GM23338 (cell line): ENCODE measurements at regions not wholly inside any gene's neighbourhood (a gene's known extent, or its start where the extent isn't known, plus 50 kb on each side); places are given as distances from the start of the nearest gene placed in this dataset.

Experiments used
- ATAC-seq: fragments of 200-7000 bp; cut with Tn5 transposase; 3 replicates; pipeline ENCODE4 v1.9.1; 2020
- DNase-seq: peaks from one replicate; pipeline ENCODE4 v3.0.0-alpha.2; 2015; ENCODE audit warnings: low spot score
- H2AFZ ChIP-seq: fragments of 200-600 bp; sonication (generic); 2 replicates; pipeline ENCODE4 v1.8.0; 2016; ENCODE audit warnings: antibody characterized with exemption, mild to moderate bottlenecking, moderate library complexity
- H3F3A ChIP-seq: fragments of 200-600 bp; sonication (generic); replicated peaks from 2 replicates; pipeline ENCODE4 v1.8.0; 2017; ENCODE audit warnings: antibody characterized with exemption, mixed run types, low read depth
- H3K27ac ChIP-seq: fragments of 200-600 bp; sonication (generic); 2 replicates; pipeline ENCODE4 v1.6.1; 2016; ENCODE audit warnings: low read depth
- H3K27me3 ChIP-seq: fragments of 200-600 bp; sonication (generic); 2 replicates; pipeline ENCODE4 v1.8.0; 2016; ENCODE audit warnings: mild to moderate bottlenecking, mixed run types, moderate library complexity; ENCODE audit not compliant: insufficient read depth
- H3K36me3 ChIP-seq: fragments of 200-600 bp; sonication (generic); 2 replicates; pipeline ENCODE4 v1.8.0; 2016; ENCODE audit warnings: mild to moderate bottlenecking; ENCODE audit not compliant: insufficient read depth
- H3K4me1 ChIP-seq: fragments of 200-600 bp; sonication (generic); 2 replicates; pipeline ENCODE4 v1.8.0; 2016; ENCODE audit warnings: mild to moderate bottlenecking, moderate library complexity; ENCODE audit not compliant: insufficient read depth
- H3K4me2 ChIP-seq: fragments of 200-600 bp; sonication (generic); 2 replicates; pipeline ENCODE4 v1.7.1; 2017; ENCODE audit warnings: mixed run types
- H3K4me3 ChIP-seq: fragments of 200-600 bp; sonication (generic); 2 replicates; pipeline ENCODE4 v1.6.1; 2016; ENCODE audit warnings: mixed run types
- H3K79me2 ChIP-seq: fragments of 200-600 bp; sonication (generic); replicated peaks from 2 replicates; pipeline ENCODE4 v1.8.0; 2017; ENCODE audit warnings: mild to moderate bottlenecking; ENCODE audit not compliant: insufficient read depth
- H3K9me2 ChIP-seq: fragments of 200-600 bp; sonication (generic); 2 replicates; pipeline ENCODE4 v1.8.0; 2017; ENCODE audit not compliant: insufficient read depth
- H4K20me1 ChIP-seq: fragments of 200-600 bp; sonication (generic); replicated peaks from 2 replicates; pipeline ENCODE4 v1.8.0; 2017; ENCODE audit warnings: mild to moderate bottlenecking; ENCODE audit not compliant: insufficient read depth
- H3K27ac Mint-ChIP-seq: 2 replicates; pipeline ENCODE4 v1.8.0; 2020; ENCODE audit warnings: inconsistent platforms, mild to moderate bottlenecking, moderate library complexity, mixed read lengths
- H3K27me3 Mint-ChIP-seq: 3 replicates; pipeline ENCODE4 v1.8.0; 2022; ENCODE audit warnings: low read depth, mild to moderate bottlenecking, moderate library complexity, mixed read lengths, inconsistent platforms; ENCODE audit not compliant: insufficient read depth, poor library complexity
- H3K36me3 Mint-ChIP-seq: 3 replicates; pipeline ENCODE4 v1.8.0; 2021; ENCODE audit warnings: low read depth, mild to moderate bottlenecking, inconsistent platforms, moderate library complexity, mixed read lengths
- H3K4me1 Mint-ChIP-seq: 3 replicates; pipeline ENCODE4 v1.8.0; 2020; ENCODE audit warnings: mild to moderate bottlenecking, inconsistent platforms, mixed read lengths
- H3K4me3 Mint-ChIP-seq: 3 replicates; pipeline ENCODE4 v1.8.0; 2021; ENCODE audit warnings: moderate library complexity, mild to moderate bottlenecking, inconsistent platforms, mixed read lengths
- H3K9me3 Mint-ChIP-seq: 3 replicates; pipeline ENCODE4 v1.8.0; 2020; ENCODE audit warnings: moderate library complexity, mild to moderate bottlenecking, inconsistent platforms, mixed read lengths
- CREB1 ChIP-seq: fragments of 250-450 bp; sonication (Bioruptor Pico); IDR thresholded peaks from 2 replicates; pipeline ENCODE4 v1.5.0; 2020; ENCODE audit warnings: low read depth, mild to moderate bottlenecking, moderate library complexity
- JUNB ChIP-seq: IDR thresholded peaks from one replicate; pipeline ENCODE4 v1.6.1; 2016; ENCODE audit warnings: antibody characterized with exemption; ENCODE audit not compliant: unreplicated experiment
- NANOG ChIP-seq: IDR thresholded peaks from 2 replicates; pipeline ENCODE4 v1.6.1; 2016; ENCODE audit warnings: antibody characterized with exemption, borderline replicate concordance
- POLR2AphosphoS5 ChIP-seq: IDR thresholded peaks from 2 replicates; pipeline ENCODE4 v1.6.1; 2016; ENCODE audit warnings: antibody characterized with exemption, low read depth
- REST ChIP-seq: IDR thresholded peaks from one replicate; pipeline ENCODE4 v1.6.1; 2018; ENCODE audit warnings: antibody characterized with exemption; ENCODE audit not compliant: unreplicated experiment
- STAT1 ChIP-seq: IDR thresholded peaks from one replicate; pipeline ENCODE4 v1.6.1; 2016; ENCODE audit warnings: antibody characterized with exemption; ENCODE audit not compliant: unreplicated experiment
- ZNF114 ChIP-seq: fragments of 250-450 bp; sonication (Bioruptor Pico); IDR thresholded peaks from 2 replicates; pipeline ENCODE4 v1.5.0; 2020; ENCODE audit warnings: mild to moderate bottlenecking, moderate library complexity
- ZNF331 ChIP-seq: fragments of 250-450 bp; sonication (Bioruptor Pico); IDR thresholded peaks from 2 replicates; pipeline ENCODE4 v1.5.0; 2020; ENCODE audit warnings: low read depth, mild to moderate bottlenecking, moderate library complexity
- TF ChIP-seq, protein P1 (sequence below): fragments of 250-450 bp; sonication (Bioruptor Pico); IDR thresholded peaks from 2 replicates; pipeline ENCODE4 v1.5.0; 2020; ENCODE audit warnings: mild to moderate bottlenecking, moderate library complexity

GRCh38 chr22:34808618-34809017 lies 257.3 kb upstream of the ISX start (continued):
- TF ChIP-seq, protein P1, sequence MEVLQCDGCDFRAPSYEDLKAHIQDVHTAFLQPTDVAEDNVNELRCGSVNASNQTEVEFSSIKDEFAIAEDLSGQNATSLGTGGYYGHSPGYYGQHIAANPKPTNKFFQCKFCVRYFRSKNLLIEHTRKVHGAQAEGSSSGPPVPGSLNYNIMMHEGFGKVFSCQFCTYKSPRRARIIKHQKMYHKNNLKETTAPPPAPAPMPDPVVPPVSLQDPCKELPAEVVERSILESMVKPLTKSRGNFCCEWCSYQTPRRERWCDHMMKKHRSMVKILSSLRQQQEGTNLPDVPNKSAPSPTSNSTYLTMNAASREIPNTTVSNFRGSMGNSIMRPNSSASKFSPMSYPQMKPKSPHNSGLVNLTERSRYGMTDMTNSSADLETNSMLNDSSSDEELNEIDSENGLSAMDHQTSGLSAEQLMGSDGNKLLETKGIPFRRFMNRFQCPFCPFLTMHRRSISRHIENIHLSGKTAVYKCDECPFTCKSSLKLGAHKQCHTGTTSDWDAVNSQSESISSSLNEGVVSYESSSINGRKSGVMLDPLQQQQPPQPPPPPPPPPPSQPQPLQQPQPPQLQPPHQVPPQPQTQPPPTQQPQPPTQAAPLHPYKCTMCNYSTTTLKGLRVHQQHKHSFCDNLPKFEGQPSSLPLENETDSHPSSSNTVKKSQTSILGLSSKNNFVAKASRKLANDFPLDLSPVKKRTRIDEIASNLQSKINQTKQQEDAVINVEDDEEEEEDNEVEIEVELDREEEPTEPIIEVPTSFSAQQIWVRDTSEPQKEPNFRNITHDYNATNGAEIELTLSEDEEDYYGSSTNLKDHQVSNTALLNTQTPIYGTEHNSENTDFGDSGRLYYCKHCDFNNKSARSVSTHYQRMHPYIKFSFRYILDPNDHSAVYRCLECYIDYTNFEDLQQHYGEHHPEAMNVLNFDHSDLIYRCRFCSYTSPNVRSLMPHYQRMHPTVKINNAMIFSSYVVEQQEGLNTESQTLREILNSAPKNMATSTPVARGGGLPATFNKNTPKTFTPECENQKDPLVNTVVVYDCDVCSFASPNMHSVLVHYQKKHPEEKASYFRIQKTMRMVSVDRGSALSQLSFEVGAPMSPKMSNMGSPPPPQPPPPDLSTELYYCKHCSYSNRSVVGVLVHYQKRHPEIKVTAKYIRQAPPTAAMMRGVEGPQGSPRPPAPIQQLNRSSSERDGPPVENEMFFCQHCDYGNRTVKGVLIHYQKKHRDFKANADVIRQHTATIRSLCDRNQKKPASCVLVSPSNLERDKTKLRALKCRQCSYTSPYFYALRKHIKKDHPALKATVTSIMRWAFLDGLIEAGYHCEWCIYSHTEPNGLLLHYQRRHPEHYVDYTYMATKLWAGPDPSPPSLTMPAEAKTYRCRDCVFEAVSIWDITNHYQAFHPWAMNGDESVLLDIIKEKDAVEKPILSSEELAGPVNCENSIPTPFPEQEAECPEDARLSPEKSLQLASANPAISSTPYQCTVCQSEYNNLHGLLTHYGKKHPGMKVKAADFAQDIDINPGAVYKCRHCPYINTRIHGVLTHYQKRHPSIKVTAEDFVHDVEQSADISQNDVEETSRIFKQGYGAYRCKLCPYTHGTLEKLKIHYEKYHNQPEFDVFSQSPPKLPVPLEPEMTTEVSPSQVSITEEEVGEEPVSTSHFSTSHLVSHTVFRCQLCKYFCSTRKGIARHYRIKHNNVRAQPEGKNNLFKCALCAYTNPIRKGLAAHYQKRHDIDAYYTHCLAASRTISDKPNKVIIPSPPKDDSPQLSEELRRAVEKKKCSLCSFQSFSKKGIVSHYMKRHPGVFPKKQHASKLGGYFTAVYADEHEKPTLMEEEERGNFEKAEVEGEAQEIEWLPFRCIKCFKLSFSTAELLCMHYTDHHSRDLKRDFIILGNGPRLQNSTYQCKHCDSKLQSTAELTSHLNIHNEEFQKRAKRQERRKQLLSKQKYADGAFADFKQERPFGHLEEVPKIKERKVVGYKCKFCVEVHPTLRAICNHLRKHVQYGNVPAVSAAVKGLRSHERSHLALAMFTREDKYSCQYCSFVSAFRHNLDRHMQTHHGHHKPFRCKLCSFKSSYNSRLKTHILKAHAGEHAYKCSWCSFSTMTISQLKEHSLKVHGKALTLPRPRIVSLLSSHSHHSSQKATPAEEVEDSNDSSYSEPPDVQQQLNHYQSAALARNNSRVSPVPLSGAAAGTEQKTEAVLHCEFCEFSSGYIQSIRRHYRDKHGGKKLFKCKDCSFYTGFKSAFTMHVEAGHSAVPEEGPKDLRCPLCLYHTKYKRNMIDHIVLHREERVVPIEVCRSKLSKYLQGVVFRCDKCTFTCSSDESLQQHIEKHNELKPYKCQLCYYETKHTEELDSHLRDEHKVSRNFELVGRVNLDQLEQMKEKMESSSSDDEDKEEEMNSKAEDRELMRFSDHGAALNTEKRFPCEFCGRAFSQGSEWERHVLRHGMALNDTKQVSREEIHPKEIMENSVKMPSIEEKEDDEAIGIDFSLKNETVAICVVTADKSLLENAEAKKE (CRISPR knock-in tag) = no peak

DNA sequence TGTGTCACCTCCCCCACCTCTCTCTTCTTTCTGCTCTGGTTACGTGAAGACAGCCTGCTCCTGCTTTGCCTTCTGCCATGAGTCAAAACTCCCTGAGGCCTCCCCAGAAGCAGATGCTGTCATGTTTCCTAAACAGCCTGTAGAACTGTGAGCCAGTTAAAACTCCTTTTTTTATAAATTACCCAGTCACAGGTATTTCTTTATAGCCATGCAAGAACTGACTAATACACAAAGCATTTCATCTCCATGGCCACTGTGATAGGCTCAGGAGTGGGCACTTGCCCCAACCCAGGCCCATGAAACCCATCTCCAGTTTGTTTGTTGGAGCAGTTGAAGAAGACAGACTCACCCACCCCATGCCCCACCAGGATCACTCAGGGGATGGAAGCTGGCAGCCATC lies 253.3 kb upstream of the ISX start:
- peaks cover 8% of the 10 kb centered on the region; the same call in 1 of the 2 replicates for H3K4me1 ChIP-seq
- no peak overlapping the region for H3K4me2 ChIP-seq
- no peak overlapping the region for H2AFZ ChIP-seq
- ATAC-seq (no peak), DNase-seq (no peak)
- no peak overlapping the region for H3K4me3 ChIP-seq
- H3K27ac ChIP-seq = no peak overlapping the region
- no peaks in the 10 kb centered on the region for H3K79me2 ChIP-seq
- H4K20me1 ChIP-seq = no peaks in the 10 kb centered on the region
- H3F3A ChIP-seq = no peaks in the 10 kb centered on the region
- Mint-ChIP-seq H3K36me3 (peaks cover 13% of the 10 kb centered on the region), H3K4me3 (no peak overlapping the region), H3K9me3 (peaks cover 57% of the 10 kb centered on the region), H3K27me3 (peaks cover 7% of the 10 kb centered on the region), H3K4me1 (peaks cover 17% of the 10 kb centered on the region), H3K27ac (no peak overlapping the region)
- 0 out of 2 replicates have a peak, but pooled peaks cover 4% of the 10 kb centered on the region for H3K36me3 ChIP-seq
- peaks cover 6% of the 10 kb centered on the region for H3K9me2 ChIP-seq
- H3K27me3 ChIP-seq = no peaks in the 10 kb centered on the region
- TF ChIP-seq STAT1 (no peak), REST (no peak), CREB1 (CRISPR knock-in tag) (no peak), POLR2AphosphoS5 (no peak), JUNB (no peak), ZNF114 (CRISPR knock-in tag) (no peak), ZNF331 (CRISPR knock-in tag) (no peak), NANOG (no peak)
